ENCODE measurements at regions not wholly inside any gene's neighbourhood (a gene's known extent, or its start where the extent isn't known, plus 50 kb on each side); places are given as distances from the start of the nearest gene placed in this dataset.

- TF ChIP-seq CTCF (IDR thresholded peaks at IDR 0.05; ENCODE audit: insufficient read depth, low read depth, low read length, missing control alignments): no peak
- H3K4me3 ChIP-seq (ENCODE audit: low read length): no peak overlapping the region
- no peak for DNase-seq (ENCODE audit: low read depth)
These were observed 419.9 kb upstream of the ATP2B1 start for GRCh38 chr12:90128526-90128925.

GRCh38 chr12:90126125-90126524 lies 417.5 kb upstream of the ATP2B1 start:
- no peak for DNase-seq (ENCODE audit: low read depth)
- no peak for TF ChIP-seq CTCF (IDR thresholded peaks at IDR 0.05; ENCODE audit: insufficient read depth, low read depth, low read length, missing control alignments)
- no peak overlapping the region for H3K4me3 ChIP-seq (ENCODE audit: low read length)

- no peak for DNase-seq (ENCODE audit: low read depth)
- no peak overlapping the region for H3K4me3 ChIP-seq (ENCODE audit: low read length)
- no peak for TF ChIP-seq CTCF (IDR thresholded peaks at IDR 0.05; ENCODE audit: insufficient read depth, low read depth, low read length, missing control alignments)
These were observed 416.3 kb upstream of the ATP2B1 start for GRCh38 chr12:90124914-90125313.

GRCh38 chr12:90124289-90124688 lies 415.7 kb upstream of the ATP2B1 start:
- TF ChIP-seq CTCF (IDR thresholded peaks at IDR 0.05; ENCODE audit: insufficient read depth, low read depth, low read length, missing control alignments): no peak
- DNase-seq (ENCODE audit: low read depth): no peak

GRCh38 chr12:90122681-90123080 lies 414.0 kb upstream of the ATP2B1 start:
- TF ChIP-seq CTCF (IDR thresholded peaks at IDR 0.05; ENCODE audit: insufficient read depth, low read depth, low read length, missing control alignments): no peak
- no peak for DNase-seq (ENCODE audit: low read depth)
- H3K4me3 ChIP-seq (ENCODE audit: low read length): no peak overlapping the region

More at GRCh38 chr12:90124289-90124688, 415.7 kb upstream of the ATP2B1 start:
- H3K4me3 ChIP-seq (ENCODE audit: low read length): no peak overlapping the region

GRCh38 chr12:90120627-90121026 lies 412.0 kb upstream of the ATP2B1 start:
- no peak overlapping the region for H3K4me3 ChIP-seq (ENCODE audit: low read length)
- no peak for TF ChIP-seq CTCF (IDR thresholded peaks at IDR 0.05; ENCODE audit: insufficient read depth, low read depth, low read length, missing control alignments)
- DNase-seq (ENCODE audit: low read depth): no peak

GRCh38 chr12:90112666-90113065 lies 404.0 kb upstream of the ATP2B1 start:
- DNase-seq (ENCODE audit: low read depth): no peak
- TF ChIP-seq CTCF (IDR thresholded peaks at IDR 0.05; ENCODE audit: insufficient read depth, low read depth, low read length, missing control alignments): no peak

More at GRCh38 chr12:90112666-90113065, 404.0 kb upstream of the ATP2B1 start:
- H3K4me3 ChIP-seq (ENCODE audit: low read length): no peak overlapping the region
